Large intestine (tissue), 3 donors: ENCODE measurements at regions not wholly inside any gene's neighbourhood (a gene's known extent, or its start where the extent isn't known, plus 50 kb on each side); places are given as distances from the start of the nearest gene placed in this dataset.
"Not testable (repeated sequence)": the region's sequence is repeated elsewhere in the genome, so short reads cannot be mapped to it uniquely, and the experiment has no call there.

ENCODE experiments used
- DNase-seq, 2 donors: peaks; one replicate each; pipeline versions ENCODE4 v3.0.0 to v3.0.0-alpha.2; 2013
- H3K27ac ChIP-seq: one replicate; pipeline ENCODE4 v1.5.1; 2013; ENCODE audit warnings: low read length
- H3K27me3 ChIP-seq: 2 replicates; pipeline ENCODE4 v1.6.1; 2013; ENCODE audit warnings: low read length; ENCODE audit not compliant: control insufficient read depth, insufficient read depth
- H3K36me3 ChIP-seq: 2 replicates; pipeline ENCODE4 v1.6.1; 2013; ENCODE audit warnings: low read length; ENCODE audit not compliant: control insufficient read depth, insufficient read depth
- H3K4me1 ChIP-seq: one replicate; pipeline ENCODE4 v1.6.1; 2013; ENCODE audit warnings: low read length; ENCODE audit not compliant: control insufficient read depth, insufficient read depth
- H3K4me3 ChIP-seq: one replicate; pipeline ENCODE4 v1.5.1; 2013; ENCODE audit warnings: low read length
- H3K9me3 ChIP-seq: one replicate; pipeline ENCODE4 v1.6.1; 2013; ENCODE audit warnings: mild to moderate bottlenecking, low read depth, low read length, moderate library complexity; ENCODE audit not compliant: control insufficient read depth
- WGBS: methylation state at CpG from one replicate; pipeline ENCODE4 v1.1.5; 2013; ENCODE audit warnings: low lambda C conversion rate; ENCODE audit not compliant: insufficient coverage; 5-methylcytosine and 5-hydroxymethylcytosine counted together

- H3K27ac ChIP-seq, H3K27me3 ChIP-seq, H3K36me3 ChIP-seq, H3K4me3 ChIP-seq, DNase-seq, H3K4me1 ChIP-seq: not testable (repeated sequence)
- H3K9me3 ChIP-seq = peaks cover 52% of the 10 kb centered on the region
- whole genome bisulfite sequencing = no CpG with 5 or more reads among the region's 1 CpG
These were observed 333.6 kb upstream of the PLGLB2 start for GRCh38 chr2:87414331-87414730.

- not testable (repeated sequence) for H3K27ac ChIP-seq, DNase-seq, H3K4me3 ChIP-seq, H3K36me3 ChIP-seq, H3K4me1 ChIP-seq, H3K27me3 ChIP-seq
- peaks cover 52% of the 10 kb centered on the region for H3K9me3 ChIP-seq
- WGBS = no CpG with 5 or more reads among the region's 10 CpGs
These were observed 332.9 kb upstream of the PLGLB2 start for GRCh38 chr2:87414795-87415570.

GRCh38 chr2:87415586-87416265, 332.2 kb upstream of the PLGLB2 start:
- DNase-seq, H3K36me3 ChIP-seq, H3K4me3 ChIP-seq, H3K27me3 ChIP-seq, H3K27ac ChIP-seq, H3K4me1 ChIP-seq: not testable (repeated sequence)
- H3K9me3 ChIP-seq = peaks cover 45% of the 10 kb centered on the region
- WGBS = no CpG with 5 or more reads among the region's 1 CpG

- DNase-seq, H3K4me1 ChIP-seq: not testable (repeated sequence)
- WGBS = no CpG with 5 or more reads among the region's 1 CpG
These were observed 331.7 kb upstream of the PLGLB2 start for GRCh38 chr2:87416266-87416592.

GRCh38 chr2:87417147-87417546, 330.7 kb upstream of the PLGLB2 start:
- WGBS = no CpG with 5 or more reads among the region's 6 CpGs
- not testable (repeated sequence) for H3K27ac ChIP-seq, H3K4me1 ChIP-seq, H3K4me3 ChIP-seq, DNase-seq, H3K36me3 ChIP-seq, H3K27me3 ChIP-seq
- H3K9me3 ChIP-seq = peaks cover 51% of the 10 kb centered on the region

More at GRCh38 chr2:87416266-87416592, 331.7 kb upstream of the PLGLB2 start:
- not testable (repeated sequence) for H3K36me3 ChIP-seq, H3K27ac ChIP-seq, H3K27me3 ChIP-seq, H3K4me3 ChIP-seq
- peaks cover 50% of the 10 kb centered on the region for H3K9me3 ChIP-seq

GRCh38 chr2:87417742-87418567, 329.9 kb upstream of the PLGLB2 start:
- H3K36me3 ChIP-seq, H3K4me1 ChIP-seq, H3K27ac ChIP-seq, H3K4me3 ChIP-seq, DNase-seq, H3K27me3 ChIP-seq: not testable (repeated sequence)
- no CpG with 5 or more reads among the region's 3 CpGs for WGBS
- peaks cover 49% of the 10 kb centered on the region for H3K9me3 ChIP-seq

- not testable (repeated sequence) for H3K4me3 ChIP-seq, DNase-seq, H3K27ac ChIP-seq, H3K36me3 ChIP-seq, H3K27me3 ChIP-seq, H3K4me1 ChIP-seq
- H3K9me3 ChIP-seq = peaks cover 54% of the 10 kb centered on the region
- no CpG with 5 or more reads among the region's 9 CpGs for WGBS
These were observed 328.8 kb upstream of the PLGLB2 start for GRCh38 chr2:87418823-87419822.

GRCh38 chr2:87419980-87420379, 327.9 kb upstream of the PLGLB2 start:
- not testable (repeated sequence) for H3K27me3 ChIP-seq, H3K27ac ChIP-seq, H3K4me1 ChIP-seq, DNase-seq, H3K36me3 ChIP-seq, H3K4me3 ChIP-seq
- no CpG with 5 or more reads among the region's 5 CpGs for WGBS
- peaks cover 51% of the 10 kb centered on the region for H3K9me3 ChIP-seq

GRCh38 chr2:87420954-87421353, 326.9 kb upstream of the PLGLB2 start:
- H3K4me1 ChIP-seq, H3K27me3 ChIP-seq, H3K36me3 ChIP-seq, H3K27ac ChIP-seq, H3K4me3 ChIP-seq, DNase-seq: not testable (repeated sequence)
- peaks cover 50% of the 10 kb centered on the region for H3K9me3 ChIP-seq
- WGBS = no CpG with 5 or more reads among the region's 4 CpGs
